Left ventricle myocardium superior (tissue), 1 donor: ENCODE measurements at regions not wholly inside any gene's neighbourhood (a gene's known extent, or its start where the extent isn't known, plus 50 kb on each side); places are given as distances from the start of the nearest gene placed in this dataset.
A peak's percentile ranks its signal among the peaks of the same experiment; 100 is the strongest.

Source experiments
- ATAC-seq: fragments of 200-7000 bp; cut with Tn5 transposase; one replicate; pipeline ENCODE4 v1.9.1; 2020; ENCODE audit warnings: mild to moderate bottlenecking, moderate library complexity
- DNase-seq: peaks from one replicate; pipeline ENCODE4 v3.0.0-alpha.2; 2020
- intact Hi-C: fragments of 100-400 bp; cut with micrococcal nuclease; formaldehyde crosslinking; loops from one replicate; pipeline ENCODE4 v1.11.0; 2022
- donor health status: DM: no; HTN: yes; CAD: no; lungs with severe emphysema.

- ATAC-seq = no peak
- DNase-seq = no peak
- intact Hi-C loops = no loop called here
These were observed 166.4 kb upstream of the ROPN1 start for GRCh38 chr3:124158168-124158881.

GRCh38 chr3:124161448-124161847, 169.5 kb upstream of the ROPN1 start:
- intact Hi-C loops = no loop called here
- DNase-seq = no peak
- no peak for ATAC-seq

- DNase-seq = no peak
- intact Hi-C loops = no loop called here
- ATAC-seq = no peak
These were observed 171.8 kb upstream of the ROPN1 start for GRCh38 chr3:124163689-124164088.

GRCh38 chr3:124168271-124168670, 176.3 kb upstream of the ROPN1 start:
- DNase-seq = no peak
- ATAC-seq = peak; percentile 80
- intact Hi-C loops = no loop called here

- ATAC-seq = peak; percentile 10
- no peak for DNase-seq
These were observed 180.4 kb upstream of the ROPN1 start for GRCh38 chr3:124172283-124172682.

GRCh38 chr3:124172816-124173215, 180.9 kb upstream of the ROPN1 start:
- DNase-seq = no peak
- ATAC-seq = no peak
- intact Hi-C loops = no loop called here

More at GRCh38 chr3:124172283-124172682, 180.4 kb upstream of the ROPN1 start:
- intact Hi-C loops = no loop called here

- DNase-seq (no peak), ATAC-seq (peak; percentile 47)
- intact Hi-C loops = no loop called here
These were observed 182.6 kb upstream of the ROPN1 start for GRCh38 chr3:124174476-124174875.

GRCh38 chr3:124174910-124175874, 183.3 kb upstream of the ROPN1 start:
- intact Hi-C loops = no loop called here
- no peak for ATAC-seq
- no peak for DNase-seq

- DNase-seq (no peak), ATAC-seq (no peak)
- intact Hi-C loops = no loop called here
These were observed 185.1 kb upstream of the ROPN1 start for GRCh38 chr3:124177071-124177470.

- DNase-seq (no peak), ATAC-seq (no peak)
- intact Hi-C loops = no loop called here
These were observed 186.6 kb upstream of the ROPN1 start for GRCh38 chr3:124178531-124178930.

GRCh38 chr3:124200407-124200806, 208.5 kb upstream of the ROPN1 start:
- intact Hi-C loops = no loop called here
- no peak for ATAC-seq
- DNase-seq = no peak

GRCh38 chr3:124201226-124201625, 209.3 kb upstream of the ROPN1 start:
- no peak for DNase-seq

GRCh38 chr3:124201786-124202185, 209.9 kb upstream of the ROPN1 start:
- ATAC-seq = peak; percentile 86
- DNase-seq = peak; percentile 71
- intact Hi-C loops = no loop called here

More at GRCh38 chr3:124201226-124201625, 209.3 kb upstream of the ROPN1 start:
- intact Hi-C loops = no loop called here
- no peak for ATAC-seq

- ATAC-seq (peak; percentile 96), DNase-seq (peak; percentile 88)
- intact Hi-C loops = no loop called here
These were observed 210.8 kb upstream of the ROPN1 start for GRCh38 chr3:124202754-124203153.

- DNase-seq (no peak), ATAC-seq (no peak)
- intact Hi-C loops = no loop called here
These were observed 211.4 kb upstream of the ROPN1 start for GRCh38 chr3:124203292-124203691.

- no peak for ATAC-seq
- DNase-seq = no peak
- intact Hi-C loops = no loop called here
These were observed 214.5 kb upstream of the ROPN1 start for GRCh38 chr3:124206225-124207055.

GRCh38 chr3:124207077-124207476, 215.2 kb upstream of the ROPN1 start:
- intact Hi-C loops = no loop called here
- DNase-seq = no peak
- no peak for ATAC-seq

GRCh38 chr3:124207873-124208485, 216.1 kb upstream of the ROPN1 start:
- ATAC-seq = no peak
- DNase-seq = no peak
- intact Hi-C loops = no loop called here

GRCh38 chr3:124209426-124209825, 217.5 kb upstream of the ROPN1 start:
- ATAC-seq (no peak), DNase-seq (no peak)
- intact Hi-C loops = no loop called here
